WERI-Rb-1 (cell line): ENCODE measurements at regions not wholly inside any gene's neighbourhood (a gene's known extent, or its start where the extent isn't known, plus 50 kb on each side); places are given as distances from the start of the nearest gene placed in this dataset.
"Not testable (repeated sequence)": the region's sequence is repeated elsewhere in the genome, so short reads cannot be mapped to it uniquely, and the experiment has no call there.

Experiments
- DNase-seq: peaks from one replicate; pipeline ENCODE4 v3.0.0-alpha.2; 2020
- H3K27ac ChIP-seq: fragments of 250-450 bp; sonication (Bioruptor Pico); 2 replicates; pipeline ENCODE4 v1.5.1; 2020; ENCODE audit warnings: mild to moderate bottlenecking, moderate library complexity
- H3K27me3 ChIP-seq: fragments of 250-450 bp; sonication (Bioruptor Pico); 2 replicates; pipeline ENCODE4 v1.5.1; 2021; ENCODE audit warnings: mild to moderate bottlenecking, low read depth, moderate library complexity; ENCODE audit not compliant: insufficient read depth, severe bottlenecking
- H3K36me3 ChIP-seq: fragments of 250-450 bp; sonication (Bioruptor Pico); 2 replicates; pipeline ENCODE4 v1.5.1; 2020; ENCODE audit warnings: mild to moderate bottlenecking, moderate library complexity
- H3K4me3 ChIP-seq: 2 replicates; pipeline ENCODE4 v1.5.1; 2011; ENCODE audit warnings: low read depth, mild to moderate bottlenecking, control low read depth, low read length
- H3K9me3 ChIP-seq: fragments of 250-450 bp; sonication (Bioruptor Pico); 2 replicates; pipeline ENCODE4 v1.5.1; 2021; ENCODE audit warnings: mild to moderate bottlenecking, moderate library complexity; ENCODE audit not compliant: severe bottlenecking
- TF ChIP-seq, protein P1 (sequence below): IDR thresholded peaks from 2 replicates; pipeline ENCODE4 v1.5.1; 2011; ENCODE audit warnings: low read depth, mild to moderate bottlenecking, control low read depth, inconsistent platforms, low read length

DNA sequence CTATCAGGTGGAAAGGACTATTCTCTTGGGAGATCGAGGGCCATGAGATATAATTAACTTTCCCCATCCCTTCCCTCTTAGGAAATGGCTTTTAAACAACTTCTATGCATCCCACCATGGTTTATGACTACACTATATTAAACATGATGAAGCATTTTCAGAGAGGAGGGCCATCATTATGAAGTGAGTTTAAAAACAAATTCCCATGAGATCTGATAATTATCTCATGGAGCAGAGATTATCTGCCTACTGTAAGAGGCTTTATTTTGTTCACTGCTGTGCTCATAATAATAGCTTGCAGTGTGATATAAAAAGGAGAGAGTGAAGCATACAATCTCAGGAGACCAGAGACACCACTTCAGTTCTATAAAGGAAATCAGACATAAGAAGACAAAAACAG lies 330.5 kb upstream of the ZFP42 start:
- Histone ChIP-seq H3K9me3 (no peaks in the 10 kb centered on the region), H3K4me3 (no peak overlapping the region), H3K36me3 (no peaks in the 10 kb centered on the region), H3K27ac (no peak overlapping the region), H3K27me3 (peaks cover 71% of the 10 kb centered on the region)
- DNase-seq, result no peak
- TF ChIP-seq, protein P1, sequence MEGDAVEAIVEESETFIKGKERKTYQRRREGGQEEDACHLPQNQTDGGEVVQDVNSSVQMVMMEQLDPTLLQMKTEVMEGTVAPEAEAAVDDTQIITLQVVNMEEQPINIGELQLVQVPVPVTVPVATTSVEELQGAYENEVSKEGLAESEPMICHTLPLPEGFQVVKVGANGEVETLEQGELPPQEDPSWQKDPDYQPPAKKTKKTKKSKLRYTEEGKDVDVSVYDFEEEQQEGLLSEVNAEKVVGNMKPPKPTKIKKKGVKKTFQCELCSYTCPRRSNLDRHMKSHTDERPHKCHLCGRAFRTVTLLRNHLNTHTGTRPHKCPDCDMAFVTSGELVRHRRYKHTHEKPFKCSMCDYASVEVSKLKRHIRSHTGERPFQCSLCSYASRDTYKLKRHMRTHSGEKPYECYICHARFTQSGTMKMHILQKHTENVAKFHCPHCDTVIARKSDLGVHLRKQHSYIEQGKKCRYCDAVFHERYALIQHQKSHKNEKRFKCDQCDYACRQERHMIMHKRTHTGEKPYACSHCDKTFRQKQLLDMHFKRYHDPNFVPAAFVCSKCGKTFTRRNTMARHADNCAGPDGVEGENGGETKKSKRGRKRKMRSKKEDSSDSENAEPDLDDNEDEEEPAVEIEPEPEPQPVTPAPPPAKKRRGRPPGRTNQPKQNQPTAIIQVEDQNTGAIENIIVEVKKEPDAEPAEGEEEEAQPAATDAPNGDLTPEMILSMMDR, result no peak

DNA sequence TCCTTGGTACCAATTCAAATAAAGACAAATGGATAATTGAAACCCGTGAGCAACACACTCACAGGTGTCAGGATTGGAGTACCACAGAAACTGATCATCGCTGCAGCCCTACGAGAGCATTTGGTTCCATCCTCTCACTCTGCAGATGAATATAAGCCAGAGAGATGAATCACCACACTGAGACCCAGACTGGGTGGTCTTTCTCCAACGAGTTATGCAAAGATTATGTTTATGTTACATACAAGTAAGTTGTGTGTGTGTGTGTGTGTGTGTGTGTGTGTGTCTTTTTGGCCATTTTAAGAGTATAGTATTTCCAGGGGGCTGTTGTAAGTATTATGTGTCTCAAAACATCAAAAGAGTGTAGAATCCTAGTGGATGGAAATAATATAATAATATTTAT lies 329.5 kb upstream of the ZFP42 start:
- no peaks in the 10 kb centered on the region for H3K36me3 ChIP-seq
- TF ChIP-seq, protein P1, result no peak
- no peak overlapping the region for H3K4me3 ChIP-seq
- peaks cover 68% of the 10 kb centered on the region for H3K27me3 ChIP-seq
- DNase-seq, result no peak
- no peak overlapping the region for H3K27ac ChIP-seq
- no peaks in the 10 kb centered on the region for H3K9me3 ChIP-seq

DNA sequence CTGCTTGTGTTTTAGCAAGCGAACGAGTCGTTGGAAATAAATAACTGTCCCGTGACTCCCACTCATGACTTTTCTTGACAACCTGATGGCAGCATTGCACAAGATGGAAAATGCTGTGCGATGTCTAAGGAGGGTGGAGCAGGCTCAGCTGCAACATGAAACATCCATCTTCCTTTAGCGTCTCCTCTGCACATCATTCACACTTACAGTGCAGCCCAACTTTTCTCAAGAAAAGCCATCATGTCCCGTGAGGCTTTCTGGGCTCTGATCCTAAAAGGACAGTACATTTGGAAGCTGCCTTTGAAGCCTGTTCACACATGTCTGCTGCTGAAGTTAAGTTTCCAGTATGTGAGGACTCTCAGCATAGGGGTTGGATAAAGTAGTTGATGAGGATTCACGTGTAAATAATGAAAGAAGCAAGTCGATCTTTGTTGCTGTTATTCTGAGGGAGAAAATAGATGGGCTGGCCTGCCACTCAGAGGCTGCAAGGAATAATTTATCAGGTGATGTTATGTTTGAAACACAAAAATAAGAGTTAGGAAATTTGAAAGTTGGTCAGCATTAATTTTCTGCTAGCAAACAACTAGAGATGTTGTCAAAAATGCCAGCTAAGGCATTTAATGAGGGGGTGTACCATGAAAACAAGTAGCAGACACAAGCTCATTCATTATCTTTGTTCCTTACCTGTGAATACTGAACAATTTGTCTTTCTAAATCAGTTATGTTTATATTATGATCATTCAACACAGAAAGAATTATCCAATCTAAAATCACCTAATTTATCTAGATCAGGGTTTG lies 328.7 kb upstream of the ZFP42 start:
- TF ChIP-seq, protein P1, result no peak
- Histone ChIP-seq H3K36me3 (no peaks in the 10 kb centered on the region), H3K9me3 (no peaks in the 10 kb centered on the region), H3K27me3 (peaks cover 68% of the 10 kb centered on the region), H3K27ac (no peak overlapping the region), H3K4me3 (no peak overlapping the region)
- no peak for DNase-seq

DNA sequence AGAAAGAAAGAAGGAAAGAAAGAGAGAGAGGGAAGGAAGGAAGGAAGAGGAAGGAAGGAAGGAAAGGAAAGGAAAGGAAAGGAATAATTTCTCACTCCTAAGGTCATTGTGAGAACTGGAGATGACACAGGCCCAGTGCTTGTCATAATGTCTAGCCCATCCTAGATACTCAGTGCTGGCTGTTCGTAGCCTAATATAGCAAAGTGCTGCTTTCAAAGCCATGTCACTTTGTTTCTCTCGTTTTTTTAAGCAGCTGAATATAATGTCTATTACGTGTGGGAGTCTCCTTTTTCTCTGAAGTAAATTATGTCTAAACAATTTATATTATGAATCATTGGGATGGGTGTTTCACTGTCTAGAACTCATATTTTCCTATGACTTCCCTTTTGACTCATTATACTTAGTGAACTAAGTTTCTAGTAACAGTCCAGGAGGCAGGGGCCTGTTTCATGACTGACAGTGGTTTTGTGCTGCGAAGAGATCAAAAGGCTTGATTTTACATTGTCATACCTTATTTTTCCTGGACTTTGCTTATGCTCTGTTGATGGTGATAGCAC lies 327.0 kb upstream of the ZFP42 start:
- TF ChIP-seq, protein P1, result no peak
- no peaks in the 10 kb centered on the region for H3K36me3 ChIP-seq
- H3K27me3 ChIP-seq, result peaks cover 64% of the 10 kb centered on the region
- no peak for DNase-seq
- H3K4me3 ChIP-seq, result no peak overlapping the region
- no peak overlapping the region for H3K27ac ChIP-seq
- H3K9me3 ChIP-seq, result no peaks in the 10 kb centered on the region

DNA sequence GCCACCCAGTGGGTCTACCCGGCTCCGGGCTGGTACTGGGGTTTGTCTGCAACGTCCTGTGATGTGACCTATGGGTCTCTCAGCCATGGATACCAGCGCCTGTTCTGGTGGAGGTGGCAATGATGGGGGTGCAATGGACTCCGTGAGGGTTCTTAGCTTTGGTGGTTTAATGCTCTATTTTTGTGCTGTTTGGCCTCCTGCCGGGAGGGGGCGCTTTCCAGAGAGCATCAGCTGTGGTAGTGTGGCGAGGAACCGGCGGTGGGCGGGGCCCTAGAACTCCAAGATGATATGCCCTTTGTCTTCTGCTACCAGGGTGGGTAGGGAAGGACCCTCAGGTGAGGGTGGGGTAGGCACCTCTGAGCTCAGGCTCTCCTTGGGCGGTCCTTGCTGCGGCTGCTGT lies 324.1 kb upstream of the ZFP42 start:
- DNase-seq, result peak; percentile 16
- H3K4me3 ChIP-seq, H3K36me3 ChIP-seq, H3K9me3 ChIP-seq, H3K27ac ChIP-seq: not testable (repeated sequence)
- H3K27me3 ChIP-seq, result peaks cover 65% of the 10 kb centered on the region

DNA sequence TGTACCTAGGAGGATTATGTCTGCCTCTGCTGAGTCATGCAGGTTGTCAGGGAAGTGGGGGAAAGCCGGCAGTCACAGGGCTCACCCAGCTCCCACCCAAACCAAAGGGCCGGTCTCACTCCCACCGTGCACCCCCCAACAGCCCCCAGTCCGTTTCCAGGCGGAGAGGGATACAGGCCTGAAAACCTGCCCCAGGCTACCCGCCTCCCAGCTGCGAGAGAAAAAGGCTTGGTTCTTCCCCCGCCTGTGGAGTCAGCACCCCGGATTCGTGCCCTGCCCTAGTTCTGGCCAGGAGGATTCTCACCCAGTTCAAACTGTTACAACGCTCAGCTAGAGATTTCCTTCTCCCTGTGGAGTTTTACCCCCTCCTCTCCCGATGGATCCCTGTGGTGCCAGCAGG lies 323.6 kb upstream of the ZFP42 start:
- DNase-seq, H3K27ac ChIP-seq, H3K9me3 ChIP-seq, H3K4me3 ChIP-seq, H3K36me3 ChIP-seq: not testable (repeated sequence)
- H3K27me3 ChIP-seq, result peaks cover 69% of the 10 kb centered on the region

DNA sequence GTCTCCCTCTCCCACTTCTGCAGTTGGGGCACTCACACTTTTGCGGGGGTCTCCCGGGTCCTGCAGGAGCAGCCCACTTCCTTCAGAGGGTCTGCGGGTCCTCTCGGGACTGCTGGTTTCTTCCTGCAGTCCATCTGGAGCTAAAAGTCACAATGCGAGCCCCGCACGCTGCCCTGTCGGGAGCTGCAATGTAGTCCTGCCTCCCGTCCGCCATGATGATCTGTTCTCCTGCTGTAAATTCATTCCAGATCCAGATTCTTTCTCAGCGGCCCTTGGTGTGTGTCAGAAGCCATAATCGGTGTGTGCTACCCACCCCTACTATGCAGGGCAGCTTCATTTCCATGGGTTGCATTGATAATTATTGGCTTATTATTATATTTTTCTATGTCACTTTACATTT lies 323.0 kb upstream of the ZFP42 start:
- peaks cover 70% of the 10 kb centered on the region for H3K27me3 ChIP-seq
- H3K27ac ChIP-seq, H3K9me3 ChIP-seq, DNase-seq, H3K36me3 ChIP-seq, H3K4me3 ChIP-seq: not testable (repeated sequence)
